ENCODE measurements at regions not wholly inside any gene's neighbourhood (a gene's known extent, or its start where the extent isn't known, plus 50 kb on each side); places are given as distances from the start of the nearest gene placed in this dataset.

- no peak for TF ChIP-seq CTCF (IDR thresholded peaks at IDR 0.05)
- H3K36me3 ChIP-seq (ENCODE audit: control insufficient read depth, insufficient read depth, low read length): no peaks in the 10 kb centered on the region
- H3K27me3 ChIP-seq (ENCODE audit: control insufficient read depth, insufficient read depth, low read length): no peaks in the 10 kb centered on the region
- no peak overlapping the region for H3K27ac ChIP-seq (ENCODE audit: low read length)
- no peak overlapping the region for H3K4me3 ChIP-seq (ENCODE audit: low read length)
- Mint-ChIP-seq H3K36me3 (no peaks in the 10 kb centered on the region), H3K4me3 (no peak overlapping the region), H3K27ac (no peak overlapping the region), H3K9me3 (peaks cover 15 to 26% of the 10 kb centered on the region in 2 donors), H3K4me1 (no peaks in the 10 kb centered on the region), H3K27me3 (ENCODE audit: low read depth in 2 of 2) (no peaks in the 10 kb centered on the region)
- H3K4me1 ChIP-seq (ENCODE audit: control insufficient read depth, insufficient read depth, low read length): no peaks in the 10 kb centered on the region
- ATAC-seq: no peak
- no peak for DNase-seq
- H3K9me3 ChIP-seq (ENCODE audit: control insufficient read depth, insufficient read depth, low read length): no peaks in the 10 kb centered on the region
- intact Hi-C loops (cut with micrococcal nuclease): no loop called here
Observed at GRCh38 chr1:118828038-118828437, 160.1 kb downstream of the TBX15 start.

- intact Hi-C loops (cut with micrococcal nuclease): no loop called here
- H3K27me3 ChIP-seq (ENCODE audit: control insufficient read depth, insufficient read depth, low read length): no peaks in the 10 kb centered on the region
- no peaks in the 10 kb centered on the region for H3K36me3 ChIP-seq (ENCODE audit: control insufficient read depth, insufficient read depth, low read length)
- H3K4me1 Mint-ChIP-seq: no peaks in the 10 kb centered on the region
- H3K27ac ChIP-seq (ENCODE audit: low read length): no peak overlapping the region
- no peak for TF ChIP-seq CTCF (IDR thresholded peaks at IDR 0.05)
- no peaks in the 10 kb centered on the region for H3K4me1 ChIP-seq (ENCODE audit: control insufficient read depth, insufficient read depth, low read length)
- H3K36me3 Mint-ChIP-seq: no peaks in the 10 kb centered on the region
- peaks cover 14 to 26% of the 10 kb centered on the region in 2 donors for H3K9me3 Mint-ChIP-seq
- no peaks in the 10 kb centered on the region for H3K9me3 ChIP-seq (ENCODE audit: control insufficient read depth, insufficient read depth, low read length)
- no peaks in the 10 kb centered on the region for H3K27me3 Mint-ChIP-seq (ENCODE audit: low read depth in 2 of 2)
- DNase-seq (no peak), ATAC-seq (no peak)
- H3K4me3 ChIP-seq (ENCODE audit: low read length): no peak overlapping the region
- no peak overlapping the region for H3K4me3 Mint-ChIP-seq
- WGBS (ENCODE audit: insufficient coverage): 44% methylated on average over 1 of the region's 1 CpG
- no peak overlapping the region for H3K27ac Mint-ChIP-seq
Observed at GRCh38 chr1:118827636-118828035, 160.5 kb downstream of the TBX15 start.

- H3K27me3 ChIP-seq (ENCODE audit: control insufficient read depth, insufficient read depth, low read length): no peaks in the 10 kb centered on the region
- H3K9me3 Mint-ChIP-seq: peaks cover 13 to 24% of the 10 kb centered on the region in 2 donors
- no peak for TF ChIP-seq CTCF (IDR thresholded peaks at IDR 0.05)
- no peaks in the 10 kb centered on the region for H3K27me3 Mint-ChIP-seq (ENCODE audit: low read depth in 2 of 2)
- no peaks in the 10 kb centered on the region for H3K36me3 ChIP-seq (ENCODE audit: control insufficient read depth, insufficient read depth, low read length)
- H3K4me3 ChIP-seq (ENCODE audit: low read length): no peak overlapping the region
- no peak for DNase-seq
- no peak overlapping the region for H3K27ac Mint-ChIP-seq
- H3K4me3 Mint-ChIP-seq: no peak overlapping the region
- no peak overlapping the region for H3K27ac ChIP-seq (ENCODE audit: low read length)
- H3K9me3 ChIP-seq (ENCODE audit: control insufficient read depth, insufficient read depth, low read length): no peaks in the 10 kb centered on the region
- H3K4me1 Mint-ChIP-seq: no peaks in the 10 kb centered on the region
- intact Hi-C loops (cut with micrococcal nuclease): no loop called here
- H3K36me3 Mint-ChIP-seq: no peaks in the 10 kb centered on the region
- no peaks in the 10 kb centered on the region for H3K4me1 ChIP-seq (ENCODE audit: control insufficient read depth, insufficient read depth, low read length)
- no peak for ATAC-seq
- 79% methylated on average over 3 of the region's 3 CpGs for WGBS (ENCODE audit: insufficient coverage)
Observed at GRCh38 chr1:118827207-118827606, 160.9 kb downstream of the TBX15 start.

GRCh38 chr1:118826669-118827068 is 161.5 kb downstream of the TBX15 start:
- no peak for TF ChIP-seq CTCF (IDR thresholded peaks at IDR 0.05)
- Mint-ChIP-seq H3K4me3 (no peak overlapping the region), H3K4me1 (no peaks in the 10 kb centered on the region), H3K36me3 (no peaks in the 10 kb centered on the region), H3K27ac (no peak overlapping the region), H3K9me3 (peaks cover 14 to 26% of the 10 kb centered on the region in 2 donors), H3K27me3 (ENCODE audit: low read depth in 2 of 2) (no peaks in the 10 kb centered on the region)
- ATAC-seq: no peak
- H3K27ac ChIP-seq (ENCODE audit: low read length): no peak overlapping the region
- no peak overlapping the region for H3K4me3 ChIP-seq (ENCODE audit: low read length)
- H3K27me3 ChIP-seq (ENCODE audit: control insufficient read depth, insufficient read depth, low read length): no peaks in the 10 kb centered on the region
- no peaks in the 10 kb centered on the region for H3K4me1 ChIP-seq (ENCODE audit: control insufficient read depth, insufficient read depth, low read length)
- DNase-seq: no peak
- 72% methylated on average over 3 of the region's 3 CpGs for WGBS (ENCODE audit: insufficient coverage)
- no peaks in the 10 kb centered on the region for H3K36me3 ChIP-seq (ENCODE audit: control insufficient read depth, insufficient read depth, low read length)
- no peaks in the 10 kb centered on the region for H3K9me3 ChIP-seq (ENCODE audit: control insufficient read depth, insufficient read depth, low read length)
- intact Hi-C loops (cut with micrococcal nuclease): no loop called here

All from natural killer cell (primary cell).